ENCODE measurements at regions not wholly inside any gene's neighbourhood (a gene's known extent, or its start where the extent isn't known, plus 50 kb on each side); places are given as distances from the start of the nearest gene placed in this dataset.

GRCh38 chr2:57465967-57466366, 580.6 kb upstream of the VRK2 start:
- Histone ChIP-seq H3K27ac (ENCODE audit: low read depth in 2 of 2, low read length in 2 of 2) (no peak overlapping the region), H3K4me3 (ENCODE audit: low read length in 3 of 3) (no peak overlapping the region), H3K27me3 (ENCODE audit: control insufficient read depth, insufficient read depth, low read length) (no peaks in the 10 kb centered on the region), H3K36me3 (ENCODE audit: control insufficient read depth in 2 of 3, insufficient read depth in 3 of 3, low read length in 3 of 3) (no peaks in the 10 kb centered on the region), H3K4me1 (ENCODE audit: control insufficient read depth in 2 of 3, insufficient read depth in 2 of 3, low read depth in 1 of 3, low read length in 3 of 3) (no peaks in the 10 kb centered on the region), H3K9ac (ENCODE audit: low read length in 3 of 3) (no peak overlapping the region), H3K9me3 (ENCODE audit: control insufficient read depth in 2 of 3, insufficient read depth in 1 of 3, low read length in 3 of 3) (no peaks in the 10 kb centered on the region)
- DNase-seq (no peak), FAIRE-seq (no peak)
- TF ChIP-seq CTCF (IDR thresholded peaks at IDR 0.05; ENCODE audit: borderline replicate concordance, extremely low read depth, insufficient read depth) = no peak
- intact Hi-C loops (cut with DNase I) = no loop called here

- DNase-seq (no peak), FAIRE-seq (no peak)
- H3K9me3 ChIP-seq (ENCODE audit: control insufficient read depth in 2 of 3, insufficient read depth in 1 of 3, low read length in 3 of 3) = no peaks in the 10 kb centered on the region
- no peaks in the 10 kb centered on the region for H3K4me1 ChIP-seq (ENCODE audit: control insufficient read depth in 2 of 3, insufficient read depth in 2 of 3, low read depth in 1 of 3, low read length in 3 of 3)
- no peak overlapping the region for H3K27ac ChIP-seq (ENCODE audit: low read depth in 2 of 2, low read length in 2 of 2)
- intact Hi-C loops (cut with DNase I) = no loop called here
- no peak for TF ChIP-seq CTCF (IDR thresholded peaks at IDR 0.05; ENCODE audit: borderline replicate concordance, extremely low read depth, insufficient read depth)
- H3K27me3 ChIP-seq (ENCODE audit: control insufficient read depth, insufficient read depth, low read length) = no peaks in the 10 kb centered on the region
- no peaks in the 10 kb centered on the region for H3K36me3 ChIP-seq (ENCODE audit: control insufficient read depth in 2 of 3, insufficient read depth in 3 of 3, low read length in 3 of 3)
- H3K9ac ChIP-seq (ENCODE audit: low read length in 3 of 3) = no peak overlapping the region
- no peak overlapping the region for H3K4me3 ChIP-seq (ENCODE audit: low read length in 3 of 3)
Measured at GRCh38 chr2:57475391-57475790, 571.2 kb upstream of the VRK2 start.

- intact Hi-C loops (cut with DNase I) = no loop called here
Measured at GRCh38 chr2:57479981-57480380, 566.6 kb upstream of the VRK2 start.

More at GRCh38 chr2:57479981-57480380, 566.6 kb upstream of the VRK2 start:
- no peaks in the 10 kb centered on the region for H3K9me3 ChIP-seq (ENCODE audit: control insufficient read depth in 2 of 3, insufficient read depth in 1 of 3, low read length in 3 of 3)
- DNase-seq = no peak
- FAIRE-seq = no peak
- no peak overlapping the region for H3K4me3 ChIP-seq (ENCODE audit: low read length in 3 of 3)
- no peaks in the 10 kb centered on the region for H3K27me3 ChIP-seq (ENCODE audit: control insufficient read depth, insufficient read depth, low read length)
- H3K9ac ChIP-seq (ENCODE audit: low read length in 3 of 3) = no peak overlapping the region
- TF ChIP-seq CTCF (IDR thresholded peaks at IDR 0.05; ENCODE audit: borderline replicate concordance, extremely low read depth, insufficient read depth) = no peak
- no peaks in the 10 kb centered on the region for H3K4me1 ChIP-seq (ENCODE audit: control insufficient read depth in 2 of 3, insufficient read depth in 2 of 3, low read depth in 1 of 3, low read length in 3 of 3)
- H3K27ac ChIP-seq (ENCODE audit: low read depth in 2 of 2, low read length in 2 of 2) = no peak overlapping the region
- no peaks in the 10 kb centered on the region for H3K36me3 ChIP-seq (ENCODE audit: control insufficient read depth in 2 of 3, insufficient read depth in 3 of 3, low read length in 3 of 3)

Data from kidney (tissue), 13 donors.